ENCODE measurements at regions not wholly inside any gene's neighbourhood (a gene's known extent, or its start where the extent isn't known, plus 50 kb on each side); places are given as distances from the start of the nearest gene placed in this dataset.

- TF ChIP-seq SP1 (CRISPR knock-in tag; conservative IDR thresholded peaks at IDR 0.05): no peak
- TF ChIP-seq, protein P1, sequence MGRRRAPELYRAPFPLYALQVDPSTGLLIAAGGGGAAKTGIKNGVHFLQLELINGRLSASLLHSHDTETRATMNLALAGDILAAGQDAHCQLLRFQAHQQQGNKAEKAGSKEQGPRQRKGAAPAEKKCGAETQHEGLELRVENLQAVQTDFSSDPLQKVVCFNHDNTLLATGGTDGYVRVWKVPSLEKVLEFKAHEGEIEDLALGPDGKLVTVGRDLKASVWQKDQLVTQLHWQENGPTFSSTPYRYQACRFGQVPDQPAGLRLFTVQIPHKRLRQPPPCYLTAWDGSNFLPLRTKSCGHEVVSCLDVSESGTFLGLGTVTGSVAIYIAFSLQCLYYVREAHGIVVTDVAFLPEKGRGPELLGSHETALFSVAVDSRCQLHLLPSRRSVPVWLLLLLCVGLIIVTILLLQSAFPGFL (CRISPR knock-in tag; IDR thresholded peaks at IDR 0.05; ENCODE audit: borderline replicate concordance): no peak
Observed at GRCh38 chr2:34853646-34854045, 1254.5 kb upstream of the FAM98A start.

Measured in WTC11 (cell line).